ENCODE measurements at regions not wholly inside any gene's neighbourhood (a gene's known extent, or its start where the extent isn't known, plus 50 kb on each side); places are given as distances from the start of the nearest gene placed in this dataset.

GRCh38 chr10:109253306-109253705 is 670.0 kb downstream of the XPNPEP1 start:
- TF ChIP-seq RAD21 (IDR thresholded peaks at IDR 0.05; ENCODE audit: low read length), result no peak
- TF ChIP-seq CTCF (conservative IDR thresholded peaks at IDR 0.05; ENCODE audit: low read depth, low read length), result no peak
- TF ChIP-seq SMC3 (IDR thresholded peaks at IDR 0.05; ENCODE audit: low read depth, low read length), result no peak
- TF ChIP-seq RFX5 (IDR thresholded peaks at IDR 0.05; ENCODE audit: low read depth, low read length), result no peak
- no peak for TF ChIP-seq MXI1 (IDR thresholded peaks at IDR 0.05; ENCODE audit: borderline replicate concordance, low read depth, low read length)
- TF ChIP-seq MAZ (IDR thresholded peaks at IDR 0.05; ENCODE audit: borderline replicate concordance, low read depth, low read length), result no peak
- no peak for TF ChIP-seq CHD1 (IDR thresholded peaks at IDR 0.05; ENCODE audit: low read depth, low read length)
- TF ChIP-seq BHLHE40 (IDR thresholded peaks at IDR 0.05; ENCODE audit: low read depth, low read length), result no peak
- TF ChIP-seq POLR2A (IDR thresholded peaks at IDR 0.05; ENCODE audit: low read depth, low read length), result no peak
- no peak for TF ChIP-seq NFE2L2 (IDR thresholded peaks at IDR 0.05; ENCODE audit: low read depth, low read length)
- TF ChIP-seq MAFK (IDR thresholded peaks at IDR 0.05; ENCODE audit: low read depth, low read length), result no peak
- no peak for TF ChIP-seq RCOR1 (IDR thresholded peaks at IDR 0.05; ENCODE audit: insufficient replicate concordance, low read length)

Data from IMR-90 (cell line).